Thyroid gland (tissue), 4 donors: ENCODE measurements at regions not wholly inside any gene's neighbourhood (a gene's known extent, or its start where the extent isn't known, plus 50 kb on each side); places are given as distances from the start of the nearest gene placed in this dataset.

Experiments
- POLR2A ChIP-seq, 2 donors: fragments of 450-650 bp; IDR thresholded peaks; one replicate each; pipeline ENCODE4 v1.6.1; 2017; ENCODE audit warnings: antibody characterized with exemption in 2 of 2, mild to moderate bottlenecking in 2 of 2, moderate library complexity in 1 of 2
- TF ChIP-seq, protein P1 (sequence below), 6 experiments: fragments of 200-600 bp in 3 of 6; fragments of 450-650 bp in 3 of 6; sonication (generic) in 3 of 6; IDR thresholded peaks; one replicate each; pipeline ENCODE4 v1.5.1; 2016 to 2019; ENCODE audit warnings: antibody characterized with exemption in 6 of 6, mild to moderate bottlenecking in 2 of 6, inconsistent platforms in 1 of 6, moderate library complexity in 1 of 6

DNA sequence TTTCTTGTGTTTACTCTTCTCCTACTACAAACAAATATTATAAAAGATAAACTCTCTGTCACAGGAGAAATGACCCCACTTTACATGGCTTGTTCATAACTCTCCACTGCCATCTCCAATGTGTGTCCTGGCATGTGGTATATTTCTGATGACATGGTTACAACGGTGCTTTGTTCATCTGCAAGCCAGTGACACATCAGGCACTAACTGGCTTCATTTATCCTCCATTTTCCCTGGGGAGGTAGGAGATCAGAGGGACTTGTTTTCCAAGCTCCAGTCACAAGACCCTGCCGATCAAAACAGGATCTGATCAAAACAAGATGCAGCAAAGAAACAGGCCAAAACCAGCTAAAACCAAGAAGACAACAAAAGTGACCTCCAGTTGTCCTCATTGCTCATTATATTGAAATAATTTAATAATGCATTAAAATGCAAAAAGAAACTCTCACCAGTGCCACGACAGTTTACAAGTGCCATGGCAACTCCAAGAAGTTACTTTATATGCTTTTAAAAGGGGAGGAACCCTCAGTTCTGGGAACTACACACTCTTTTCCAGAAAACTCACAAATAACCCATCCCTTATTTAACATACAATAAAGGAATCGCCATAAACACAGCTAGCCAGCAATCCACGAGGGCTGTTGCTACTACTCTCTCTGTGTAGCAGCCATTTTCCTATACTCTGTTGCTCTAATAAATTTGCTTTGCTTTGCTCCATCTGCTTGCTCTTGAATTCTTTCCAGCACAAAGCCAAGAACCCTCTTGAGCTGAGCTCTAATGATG lies 224.2 kb downstream of the XPNPEP1 start:
- no peak for TF ChIP-seq POLR2A (IDR thresholded peaks at IDR 0.05)
- TF ChIP-seq, protein P1, sequence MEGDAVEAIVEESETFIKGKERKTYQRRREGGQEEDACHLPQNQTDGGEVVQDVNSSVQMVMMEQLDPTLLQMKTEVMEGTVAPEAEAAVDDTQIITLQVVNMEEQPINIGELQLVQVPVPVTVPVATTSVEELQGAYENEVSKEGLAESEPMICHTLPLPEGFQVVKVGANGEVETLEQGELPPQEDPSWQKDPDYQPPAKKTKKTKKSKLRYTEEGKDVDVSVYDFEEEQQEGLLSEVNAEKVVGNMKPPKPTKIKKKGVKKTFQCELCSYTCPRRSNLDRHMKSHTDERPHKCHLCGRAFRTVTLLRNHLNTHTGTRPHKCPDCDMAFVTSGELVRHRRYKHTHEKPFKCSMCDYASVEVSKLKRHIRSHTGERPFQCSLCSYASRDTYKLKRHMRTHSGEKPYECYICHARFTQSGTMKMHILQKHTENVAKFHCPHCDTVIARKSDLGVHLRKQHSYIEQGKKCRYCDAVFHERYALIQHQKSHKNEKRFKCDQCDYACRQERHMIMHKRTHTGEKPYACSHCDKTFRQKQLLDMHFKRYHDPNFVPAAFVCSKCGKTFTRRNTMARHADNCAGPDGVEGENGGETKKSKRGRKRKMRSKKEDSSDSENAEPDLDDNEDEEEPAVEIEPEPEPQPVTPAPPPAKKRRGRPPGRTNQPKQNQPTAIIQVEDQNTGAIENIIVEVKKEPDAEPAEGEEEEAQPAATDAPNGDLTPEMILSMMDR (IDR thresholded peaks at IDR 0.05) = no peak
